DMS153 treated with DMSO at 0.1 percent for 48 hours (cell line): ENCODE measurements at regions not wholly inside any gene's neighbourhood (a gene's known extent, or its start where the extent isn't known, plus 50 kb on each side); places are given as distances from the start of the nearest gene placed in this dataset.

ENCODE experiments used
- DNase-seq: peaks from one replicate; lab custom pipeline; 2025; ENCODE audit not compliant: unreplicated experiment; lab: John Stamatoyannopoulos, UW

DNA sequence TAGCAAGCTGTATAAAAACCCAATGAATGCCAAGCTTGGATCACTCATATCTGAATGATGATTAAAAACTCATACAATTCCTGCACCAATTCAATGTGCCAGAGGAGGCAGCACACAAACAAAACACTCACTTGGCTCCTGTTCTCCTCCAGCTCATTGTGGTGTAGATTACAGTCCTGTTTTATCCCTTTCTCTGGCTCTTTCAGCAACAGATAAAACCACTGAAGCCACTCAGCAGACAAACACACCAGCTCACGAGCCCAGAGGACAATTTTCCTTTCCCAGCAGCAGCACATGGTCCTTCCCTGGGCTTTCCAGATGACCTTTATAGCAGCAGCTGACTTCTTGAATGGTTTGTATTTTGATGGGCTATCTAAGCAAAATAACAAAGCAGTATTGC is 107.3 kb upstream of the STARD3NL start:
- DNase-seq: no peak

GRCh38 chr7:38086857-38087256 is 91.2 kb upstream of the STARD3NL start:
- no peak for DNase-seq

DNA sequence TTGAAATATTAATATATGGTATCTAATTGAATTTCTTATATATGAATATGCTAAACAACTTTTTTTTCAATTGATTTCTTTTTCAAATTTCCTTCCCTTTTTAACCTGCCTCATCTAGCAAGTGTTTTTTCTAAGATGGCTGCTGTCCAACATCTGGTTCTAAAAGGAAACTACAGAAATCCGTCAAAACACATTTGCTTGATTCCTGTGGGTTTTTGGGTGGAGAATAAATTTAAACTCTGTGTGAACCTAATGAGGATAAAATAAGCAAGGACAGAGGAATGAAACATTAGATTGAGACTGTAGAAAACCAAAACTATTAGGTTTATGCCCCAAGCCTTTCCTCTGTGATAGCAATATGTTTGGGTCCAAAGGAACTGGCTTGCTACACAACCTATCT is 75.5 kb upstream of the STARD3NL start:
- no peak for DNase-seq

- peak; percentile 58 for DNase-seq
Measured at GRCh38 chr7:38105874-38106483, 72.1 kb upstream of the STARD3NL start.

GRCh38 chr7:38107486-38107893 is 70.6 kb upstream of the STARD3NL start:
- peak; percentile 49 for DNase-seq

DNA sequence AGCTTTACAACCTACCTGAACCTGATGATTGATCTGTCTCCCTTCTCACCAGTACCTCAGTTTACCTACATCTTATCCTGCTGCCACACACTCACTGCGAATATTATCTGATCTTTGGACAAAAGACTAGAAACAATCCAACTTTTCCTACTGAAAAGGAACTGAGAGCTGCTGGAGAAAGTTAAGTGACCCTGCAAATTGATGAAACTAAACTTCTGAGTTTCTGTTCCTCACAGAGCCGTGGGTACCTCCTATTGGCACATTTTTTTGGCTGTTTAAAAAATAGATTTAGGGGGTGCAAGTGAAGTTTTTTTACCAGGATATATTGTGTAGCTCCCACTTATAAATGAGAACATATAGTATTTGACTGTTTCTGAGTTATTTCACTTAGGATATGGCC is 66.0 kb upstream of the STARD3NL start:
- DNase-seq: no peak

DNA sequence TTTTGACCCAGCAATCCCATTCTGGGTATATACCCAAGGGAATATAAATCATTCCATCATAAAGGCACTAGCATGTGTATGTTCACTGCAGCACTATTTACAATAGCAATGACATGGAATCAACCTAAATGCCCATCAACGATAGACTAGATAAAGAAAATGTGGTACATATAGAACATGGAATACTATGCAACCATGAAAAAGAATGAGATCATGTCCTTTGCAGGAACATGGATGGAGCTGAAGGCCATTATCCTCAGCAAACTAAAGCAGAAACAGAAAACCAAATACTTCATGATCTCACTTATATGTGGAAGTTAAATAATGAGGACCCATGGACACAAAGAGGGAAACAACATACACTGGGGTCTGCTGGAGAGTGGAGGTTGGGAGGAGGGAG is 58.0 kb upstream of the STARD3NL start:
- DNase-seq: no peak

GRCh38 chr7:38122501-38122900 is 55.5 kb upstream of the STARD3NL start:
- DNase-seq: no peak

DNA sequence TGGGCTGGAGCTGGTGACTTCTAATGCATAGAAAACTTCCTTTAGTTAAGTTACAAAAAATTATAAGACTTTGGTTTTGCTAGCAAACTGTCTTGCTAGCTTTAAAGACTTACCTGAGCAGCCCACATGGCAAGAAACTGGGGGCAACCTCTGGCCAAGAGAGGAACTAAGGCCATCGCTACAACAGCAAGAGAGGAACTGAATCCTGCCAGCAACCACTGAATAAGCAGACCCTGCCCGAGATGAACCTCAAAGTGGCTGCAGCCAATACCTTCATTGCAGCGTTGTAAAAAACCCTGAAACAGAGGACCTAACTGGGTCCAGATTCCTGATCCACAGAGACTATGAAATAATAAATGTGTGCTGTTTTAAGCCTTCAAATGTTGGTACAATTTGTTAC is 54.6 kb upstream of the STARD3NL start:
- DNase-seq: no peak

DNA sequence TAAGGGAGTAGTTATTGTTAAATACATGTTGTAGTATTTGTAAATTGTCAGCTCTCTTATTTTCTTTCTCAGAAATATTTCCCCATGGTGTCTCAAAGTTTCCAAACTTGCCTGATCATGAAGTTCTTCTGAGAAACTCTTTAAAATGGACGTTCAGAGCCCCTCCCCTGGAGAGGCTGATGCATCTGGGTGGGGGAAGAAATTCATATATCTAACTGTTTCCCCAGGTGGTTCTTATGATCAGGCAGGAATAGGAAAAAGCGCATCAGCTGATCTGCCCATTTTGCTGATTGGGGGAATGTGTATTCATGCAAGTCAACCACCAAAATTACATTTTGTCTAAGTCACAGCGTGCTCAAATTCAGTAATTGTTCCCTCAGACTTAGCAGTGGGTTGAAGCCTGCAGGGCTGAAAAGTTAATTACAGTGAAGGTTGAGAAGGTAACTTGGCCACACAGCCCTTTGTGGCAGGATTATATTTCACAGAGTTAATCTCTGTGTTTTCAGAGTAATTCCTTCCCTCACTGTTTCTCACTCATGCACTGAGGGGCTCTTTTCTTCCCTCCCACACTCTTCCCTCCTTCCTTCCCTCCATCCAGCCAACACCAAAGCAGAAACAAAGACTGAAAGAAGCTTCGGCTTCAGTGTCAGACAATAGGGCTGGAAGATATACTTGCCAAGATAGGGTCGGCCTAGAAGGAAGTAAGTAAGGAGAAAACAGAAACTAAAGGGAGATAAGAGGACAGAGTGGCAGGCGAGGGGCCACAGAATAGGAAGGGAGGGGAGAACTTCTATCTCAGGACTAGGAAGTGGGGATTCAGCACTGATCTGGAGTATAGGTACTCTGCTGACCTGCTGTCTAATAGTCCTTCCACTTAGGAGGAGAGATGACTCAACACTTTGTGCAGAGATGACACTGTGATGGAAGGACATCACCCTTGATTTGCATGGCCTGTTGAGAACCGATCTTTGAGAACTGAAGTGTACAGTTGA is 50.5 kb upstream of the STARD3NL start:
- DNase-seq: no peak
